Stimulated activated CD4-positive, alpha-beta T cell treated with anti-CD3 and anti-CD28 coated beads, Interleukin-2, amount 100 ng/mL, for 48 hours (primary cell): ENCODE measurements at regions not wholly inside any gene's neighbourhood (a gene's known extent, or its start where the extent isn't known, plus 50 kb on each side); places are given as distances from the start of the nearest gene placed in this dataset.
"Not testable (repeated sequence)": the region's sequence is repeated elsewhere in the genome, so short reads cannot be mapped to it uniquely, and the experiment has no call there.

ENCODE experiments used
- DNase-seq, 2 donors: peaks; one replicate each; pipeline ENCODE4 v3.0.0-alpha.2; 2020

- DNase-seq: not testable (repeated sequence)
Measured at GRCh38 chr7:51386184-51386583, 69.6 kb upstream of the COBL start.

DNA sequence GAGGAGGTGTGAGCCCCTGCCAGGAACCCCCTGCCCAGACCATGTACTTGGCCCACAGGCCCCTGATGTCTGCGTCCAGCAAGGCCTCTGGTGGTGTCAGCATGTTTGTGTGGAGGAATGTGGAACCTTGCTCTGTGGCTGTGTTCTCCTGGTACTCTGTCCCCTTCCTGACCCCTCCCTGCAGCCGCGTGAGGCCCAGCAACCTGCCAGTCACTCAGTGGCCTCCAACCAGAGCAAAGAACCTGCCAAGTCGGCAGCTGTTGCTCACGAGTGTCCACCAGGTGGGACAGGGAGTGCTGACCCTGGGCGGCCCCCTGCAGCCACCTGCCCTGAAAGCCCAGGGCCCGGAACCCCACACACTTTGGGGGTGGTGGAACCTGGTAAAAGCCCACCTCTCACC lies 65.6 kb upstream of the COBL start:
- DNase-seq: not testable (repeated sequence)

DNA sequence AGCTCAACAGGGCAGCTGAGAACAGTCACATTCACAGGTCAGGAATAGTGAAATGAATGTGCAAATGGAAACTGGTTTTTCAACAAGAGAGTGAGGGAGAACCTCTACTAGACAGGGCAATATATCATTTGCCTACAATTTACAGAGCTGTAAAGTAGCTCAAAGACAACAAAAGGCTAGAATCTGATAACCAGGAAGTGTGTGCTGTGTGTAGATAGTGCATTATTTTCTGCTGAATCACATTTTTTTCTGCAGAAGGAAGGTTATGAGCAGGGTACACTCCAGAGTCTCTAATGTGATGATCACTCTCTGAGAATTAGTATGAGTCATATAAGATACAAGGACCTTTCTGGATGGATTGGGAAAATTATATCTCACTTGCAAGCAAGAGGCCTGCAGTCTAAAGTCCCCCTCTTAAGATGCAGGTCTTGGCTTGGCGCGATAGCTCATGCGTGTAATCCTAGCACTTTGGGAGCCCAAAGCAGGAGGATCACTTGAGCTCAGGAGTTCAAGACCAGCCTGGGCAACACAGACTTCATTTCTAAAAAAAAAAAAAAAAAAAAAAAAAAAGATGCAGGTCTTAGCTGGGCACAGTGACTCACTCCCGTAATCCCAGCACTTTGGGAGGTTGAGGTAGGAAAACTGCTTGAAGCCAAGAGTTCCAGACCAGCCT lies 59.9 kb upstream of the COBL start:
- DNase-seq: no peak

- DNase-seq: no peak
Measured at GRCh38 chr7:51374936-51375335, 58.3 kb upstream of the COBL start.

DNA sequence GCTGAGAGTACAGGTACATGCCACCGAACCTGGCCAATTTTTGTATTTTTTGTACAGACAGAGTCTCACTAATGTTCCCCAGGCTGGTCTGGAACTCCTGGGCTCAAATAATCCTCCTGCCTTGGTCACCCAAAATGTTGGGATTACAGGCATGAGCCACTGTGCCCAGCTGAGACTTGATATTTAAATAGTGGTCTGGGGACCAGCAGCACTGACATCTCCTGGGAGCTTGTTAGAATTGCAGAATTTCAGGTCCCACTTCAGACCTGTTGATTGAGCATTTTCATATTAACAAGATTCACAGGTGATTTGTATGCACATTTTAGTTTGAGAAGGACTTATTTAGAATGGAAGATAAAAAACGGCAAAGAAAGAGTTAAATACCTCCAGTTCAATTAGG lies 57.0 kb upstream of the COBL start:
- DNase-seq: not testable (repeated sequence)

GRCh38 chr7:51369746-51370145 lies 53.1 kb upstream of the COBL start:
- no peak for DNase-seq

- not testable (repeated sequence) for DNase-seq
Measured at GRCh38 chr7:51369228-51369627, 52.6 kb upstream of the COBL start.

DNA sequence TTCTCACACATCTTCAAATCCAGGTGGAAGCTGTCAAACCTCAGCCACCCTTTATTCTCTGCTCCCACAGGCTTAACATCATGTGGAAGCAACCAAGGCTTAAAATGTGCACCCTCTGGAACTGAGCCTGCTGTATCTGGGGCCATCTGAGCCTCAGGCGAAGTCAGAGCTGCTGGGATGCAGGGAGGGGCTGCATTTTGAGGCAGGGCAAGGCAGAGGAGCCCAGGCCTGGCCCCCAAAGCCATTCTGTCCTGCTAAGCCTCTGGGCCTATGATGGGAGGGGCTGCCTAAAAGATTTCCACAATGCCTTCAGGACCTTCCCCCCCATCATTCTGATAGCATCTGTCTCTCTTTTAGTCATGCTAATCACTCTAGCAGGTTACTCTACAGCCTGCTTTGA lies 51.7 kb upstream of the COBL start:
- no peak for DNase-seq

GRCh38 chr7:51367614-51367968 lies 51.0 kb upstream of the COBL start:
- DNase-seq: no peak

DNA sequence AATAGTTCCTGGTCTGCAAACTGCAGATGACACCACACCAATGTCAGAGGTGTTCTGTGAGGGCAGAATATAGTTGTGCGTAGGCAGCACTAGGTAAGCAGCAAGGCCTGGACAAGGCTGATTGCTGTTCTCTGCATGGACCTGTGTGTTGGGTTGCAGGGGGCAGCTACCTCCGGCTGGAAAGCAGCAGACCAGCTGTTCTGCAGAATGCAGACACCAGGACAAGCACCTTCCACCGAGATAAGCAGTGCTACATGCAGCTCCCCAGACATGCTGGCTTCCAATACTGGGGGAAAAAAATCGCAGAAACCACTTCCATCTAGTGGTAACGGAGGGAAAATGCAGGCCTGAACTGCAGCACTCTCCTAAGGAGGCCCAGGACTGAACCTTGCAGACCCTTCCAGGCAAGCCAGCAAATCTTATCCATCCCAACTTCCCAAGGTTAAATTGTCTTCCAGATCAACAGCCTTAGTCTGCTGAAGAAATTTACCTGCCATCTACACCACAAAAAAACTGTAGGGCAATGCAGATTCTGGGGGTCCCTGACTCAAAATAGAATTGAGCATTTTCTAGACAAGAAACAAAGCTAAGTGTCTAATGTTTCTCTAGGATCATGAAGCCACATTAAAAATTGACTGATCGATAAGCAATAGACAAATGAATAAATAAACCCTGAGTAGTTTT lies 50.5 kb upstream of the COBL start:
- no peak for DNase-seq
